Panc1 (cell line): ENCODE measurements at regions not wholly inside any gene's neighbourhood (a gene's known extent, or its start where the extent isn't known, plus 50 kb on each side); places are given as distances from the start of the nearest gene placed in this dataset.
"Not testable (repeated sequence)": the region's sequence is repeated elsewhere in the genome, so short reads cannot be mapped to it uniquely, and the experiment has no call there.

Source experiments
- ATAC-seq: fragments of 200-7000 bp; cut with Tn5 transposase; 2 replicates; pipeline ENCODE4 v1.9.1; 2020; ENCODE audit warnings: mild to moderate bottlenecking, moderate library complexity
- BruUV-seq: library from RNA; stranded (reverse); fragments of 400-500 nt; replicated peaks from 2 replicates; lab custom pipeline; 2021; lab: Mats Ljungman, UMichigan
- CTCF ChIA-PET: fragments of 300-600 bp; sonication (Branson Sonifier 250); formaldehyde crosslinking; loops from one replicate; lab custom pipeline; 2022; ENCODE audit warnings: antibody characterized with exemption; lab: Charles Lee
- POLR2A ChIA-PET: fragments of 300-600 bp; sonication (Branson Sonifier 250); formaldehyde crosslinking; loops from one replicate; lab custom pipeline; 2022; ENCODE audit warnings: antibody characterized with exemption; lab: Charles Lee
- DNase-seq: peaks from one replicate; pipeline ENCODE4 v3.0.0-alpha.2; 2010; ENCODE audit warnings: low read depth, low spot score
- H3K27ac ChIP-seq: 2 replicates; pipeline ENCODE4 v1.5.1; 2011; ENCODE audit warnings: mild to moderate bottlenecking, low read length, inconsistent platforms
- H3K27me3 ChIP-seq: fragments of 200-500 bp; sonication (Bioruptor generic); 2 replicates; pipeline ENCODE4 v1.6.0; 2014; ENCODE audit warnings: low read length, inconsistent platforms; ENCODE audit not compliant: control insufficient read depth, insufficient read depth
- H3K36me3 ChIP-seq: fragments of 200-500 bp; sonication (Bioruptor generic); 2 replicates; pipeline ENCODE4 v1.5.1; 2014; ENCODE audit warnings: inconsistent platforms, mild to moderate bottlenecking, low read length, moderate library complexity; ENCODE audit not compliant: control insufficient read depth, insufficient read depth
- H3K4me1 ChIP-seq: 2 replicates; pipeline ENCODE4 v1.5.1; 2011; ENCODE audit warnings: inconsistent platforms, mild to moderate bottlenecking, low read length, moderate library complexity; ENCODE audit not compliant: control insufficient read depth, insufficient read depth
- H3K4me3 ChIP-seq, 2 experiments: 2 replicates each; pipeline ENCODE4 v1.5.1; 2011 to 2012; ENCODE audit warnings: low read depth in 2 of 2, low read length in 2 of 2, mild to moderate bottlenecking in 2 of 2, inconsistent platforms in 1 of 2, moderate library complexity in 1 of 2
- H3K9me3 ChIP-seq: fragments of 200-500 bp; sonication (Bioruptor generic); 2 replicates; pipeline ENCODE4 v1.5.1; 2014; ENCODE audit warnings: low read depth, mild to moderate bottlenecking, inconsistent platforms, low read length, moderate library complexity; ENCODE audit not compliant: control insufficient read depth, insufficient read depth
- in situ Hi-C: cut with HindIII; loops from 2 replicates; pipeline ENCODE4 v1.10.0; 2016; ENCODE audit warnings: low sequenced_read_pairs, low pct_unique_long_range_greater_than_20kb
- intact Hi-C: fragments of 100-400 bp; cut with micrococcal nuclease; formaldehyde crosslinking; loops from one replicate; pipeline ENCODE4 v1.10.0; 2022; ENCODE audit not compliant: unreplicated experiment

DNA sequence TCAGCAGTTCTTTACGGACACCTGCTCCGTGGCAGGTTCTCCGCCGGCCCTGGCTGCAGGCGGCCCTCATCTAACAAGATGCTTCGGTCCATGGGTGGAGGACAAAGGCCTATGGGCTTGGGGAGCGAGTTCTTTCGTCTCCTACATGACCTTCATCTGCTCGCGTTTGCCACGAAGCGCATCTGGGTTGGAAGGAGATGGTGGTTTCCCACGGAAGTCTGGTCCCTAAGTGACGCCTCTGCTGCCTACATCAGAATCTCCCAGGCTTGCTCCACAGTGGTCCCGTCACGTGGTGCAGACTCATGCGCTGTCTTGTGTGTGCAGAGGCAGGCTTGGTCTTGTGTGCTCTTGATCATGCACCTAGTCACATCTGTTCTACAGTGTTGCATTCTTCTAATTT lies 341.7 kb downstream of the CACNA1B start:
- H3K27me3 ChIP-seq, H3K9me3 ChIP-seq, H3K36me3 ChIP-seq, H3K27ac ChIP-seq, intact Hi-C loops, DNase-seq, in situ Hi-C loops, POLR2A ChIA-PET, H3K4me3 ChIP-seq, H3K4me1 ChIP-seq, BruUV-seq, CTCF ChIA-PET, ATAC-seq: not testable (repeated sequence)

DNA sequence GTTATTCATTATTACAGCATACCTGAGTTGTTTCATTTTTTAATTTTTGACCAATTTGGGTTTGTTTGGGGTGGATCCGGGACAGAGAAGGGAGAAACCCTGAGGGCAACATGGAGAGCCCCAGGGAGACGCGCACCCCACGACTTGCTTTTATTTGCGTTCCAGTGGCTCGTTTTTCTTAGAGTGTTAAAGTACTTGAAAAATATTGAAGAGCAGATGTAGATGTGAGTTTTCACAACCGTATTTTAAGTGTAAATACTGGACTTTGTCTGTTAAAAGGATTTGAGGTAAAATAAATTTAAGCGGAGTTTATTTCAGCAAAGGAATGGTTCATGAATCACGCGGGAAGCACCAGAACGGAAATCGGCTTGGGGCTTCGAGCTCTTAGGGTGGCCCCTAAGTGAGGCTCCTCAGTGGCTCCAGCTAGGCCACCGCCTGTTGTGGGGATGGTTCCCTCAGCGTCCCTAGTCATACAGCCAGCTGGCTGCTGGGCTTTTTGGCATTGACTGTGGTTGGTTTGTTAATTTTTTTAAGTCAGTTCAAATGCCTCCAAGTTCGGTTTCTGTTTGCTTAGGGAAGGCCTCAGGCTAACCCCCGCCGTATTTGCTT lies 344.0 kb downstream of the CACNA1B start:
- POLR2A ChIA-PET, H3K4me3 ChIP-seq, in situ Hi-C loops, intact Hi-C loops, BruUV-seq, H3K9me3 ChIP-seq, H3K27me3 ChIP-seq, H3K4me1 ChIP-seq, DNase-seq, H3K27ac ChIP-seq, CTCF ChIA-PET, H3K36me3 ChIP-seq: not testable (repeated sequence)
- ATAC-seq, result peak; percentile 36

DNA sequence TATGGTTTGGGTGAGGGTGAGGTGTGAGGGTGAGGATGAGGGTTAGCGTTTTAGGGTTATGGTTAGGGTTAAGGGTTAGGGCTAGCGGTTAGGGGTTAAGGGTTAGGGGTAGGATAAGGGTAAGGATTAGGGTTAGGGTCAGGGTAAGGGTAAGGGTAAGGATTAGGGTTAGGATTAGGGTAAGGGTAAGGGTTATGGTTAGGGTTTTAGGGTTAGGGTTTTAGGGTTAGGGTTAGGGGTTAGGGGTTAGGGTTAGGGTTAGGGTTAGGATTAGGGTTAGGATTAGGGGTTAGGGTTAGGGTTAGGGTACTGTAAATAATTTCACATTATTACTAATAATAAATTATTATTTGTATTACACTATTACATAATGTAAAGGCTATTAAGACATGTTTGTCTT lies 359.5 kb downstream of the CACNA1B start:
- ATAC-seq, H3K27ac ChIP-seq, H3K4me3 ChIP-seq, in situ Hi-C loops, H3K27me3 ChIP-seq, BruUV-seq, intact Hi-C loops, CTCF ChIA-PET, H3K36me3 ChIP-seq, H3K4me1 ChIP-seq, DNase-seq, H3K9me3 ChIP-seq, POLR2A ChIA-PET: not testable (repeated sequence)

DNA sequence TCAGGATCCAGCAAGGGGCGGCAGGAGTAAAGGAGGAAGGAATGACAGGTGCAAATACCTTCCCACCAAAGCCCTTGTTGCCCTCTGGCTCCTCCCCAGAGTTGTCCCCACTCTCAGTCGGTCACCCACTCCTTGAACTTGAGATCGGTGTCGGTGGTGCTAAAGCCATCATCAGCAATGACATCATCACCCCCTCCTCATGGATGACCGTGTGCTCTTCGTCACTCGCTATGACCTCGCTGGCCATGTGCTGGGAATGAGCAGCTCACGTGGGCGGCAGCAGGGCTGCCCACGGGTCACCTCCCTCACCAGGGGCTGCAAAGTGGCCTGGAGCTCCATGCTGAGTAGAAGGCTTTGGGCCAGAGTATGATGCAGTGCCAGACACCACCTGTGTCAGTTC lies 405.3 kb downstream of the CACNA1B start:
- BruUV-seq, H3K27me3 ChIP-seq, H3K27ac ChIP-seq, CTCF ChIA-PET, ATAC-seq, H3K4me3 ChIP-seq, H3K36me3 ChIP-seq, H3K4me1 ChIP-seq, DNase-seq, POLR2A ChIA-PET, H3K9me3 ChIP-seq, intact Hi-C loops, in situ Hi-C loops: not testable (repeated sequence)
